Neural cell (in vitro differentiated cells): ENCODE measurements at regions not wholly inside any gene's neighbourhood (a gene's known extent, or its start where the extent isn't known, plus 50 kb on each side); places are given as distances from the start of the nearest gene placed in this dataset.

Experiments used
- EZH2 ChIP-seq: fragments of 200-600, 300-800 bp; shearing (Covaris generic), sonication (generic); IDR thresholded peaks from 2 replicates; pipeline ENCODE4 v1.6.1; 2014; ENCODE audit warnings: antibody characterized with exemption, low read length, borderline replicate concordance, mild to moderate bottlenecking; ENCODE audit not compliant: insufficient read depth, poor library complexity, severe bottlenecking
- POLR2AphosphoS5 ChIP-seq: IDR thresholded peaks from 2 replicates; pipeline ENCODE4 v1.6.1; 2012
- RAD21 ChIP-seq: fragments of 450-650 bp; conservative IDR thresholded peaks from 2 replicates; pipeline ENCODE4 v1.6.1; 2014; ENCODE audit warnings: antibody characterized with exemption, mild to moderate bottlenecking, moderate library complexity
- TAF1 ChIP-seq: IDR thresholded peaks from 2 replicates; pipeline ENCODE4 v1.6.1; 2012; ENCODE audit warnings: low read depth
- TF ChIP-seq, protein P1 (sequence below): IDR thresholded peaks from 2 replicates; pipeline ENCODE4 v1.6.1; 2012; ENCODE audit warnings: borderline replicate concordance
- TF ChIP-seq, protein P2 (sequence below): fragments of 450-650 bp; IDR thresholded peaks from 2 replicates; pipeline ENCODE4 v1.5.1; 2014; ENCODE audit warnings: antibody characterized with exemption, mild to moderate bottlenecking, moderate library complexity; ENCODE audit not compliant: poor library complexity, severe bottlenecking

DNA sequence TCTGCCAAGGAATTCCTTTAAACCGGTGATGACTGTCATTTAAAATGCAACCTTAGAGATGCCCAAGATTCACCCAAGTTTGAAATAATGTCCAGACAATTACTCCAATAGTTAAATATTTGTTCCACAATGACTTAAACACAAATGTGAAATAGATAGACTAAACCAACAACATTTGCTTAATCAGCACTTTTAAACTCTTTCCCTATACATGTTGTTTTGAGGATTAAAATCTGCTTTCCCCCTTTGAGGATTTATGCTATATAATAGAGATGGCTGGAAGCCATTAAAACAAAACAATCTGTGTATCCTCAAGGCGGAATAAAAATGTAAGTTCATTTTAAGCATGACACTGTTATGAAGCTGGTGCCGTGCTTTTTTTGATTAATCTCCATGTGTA, 297.8 kb upstream of the RSPO3 start:
- TF ChIP-seq, protein P1, sequence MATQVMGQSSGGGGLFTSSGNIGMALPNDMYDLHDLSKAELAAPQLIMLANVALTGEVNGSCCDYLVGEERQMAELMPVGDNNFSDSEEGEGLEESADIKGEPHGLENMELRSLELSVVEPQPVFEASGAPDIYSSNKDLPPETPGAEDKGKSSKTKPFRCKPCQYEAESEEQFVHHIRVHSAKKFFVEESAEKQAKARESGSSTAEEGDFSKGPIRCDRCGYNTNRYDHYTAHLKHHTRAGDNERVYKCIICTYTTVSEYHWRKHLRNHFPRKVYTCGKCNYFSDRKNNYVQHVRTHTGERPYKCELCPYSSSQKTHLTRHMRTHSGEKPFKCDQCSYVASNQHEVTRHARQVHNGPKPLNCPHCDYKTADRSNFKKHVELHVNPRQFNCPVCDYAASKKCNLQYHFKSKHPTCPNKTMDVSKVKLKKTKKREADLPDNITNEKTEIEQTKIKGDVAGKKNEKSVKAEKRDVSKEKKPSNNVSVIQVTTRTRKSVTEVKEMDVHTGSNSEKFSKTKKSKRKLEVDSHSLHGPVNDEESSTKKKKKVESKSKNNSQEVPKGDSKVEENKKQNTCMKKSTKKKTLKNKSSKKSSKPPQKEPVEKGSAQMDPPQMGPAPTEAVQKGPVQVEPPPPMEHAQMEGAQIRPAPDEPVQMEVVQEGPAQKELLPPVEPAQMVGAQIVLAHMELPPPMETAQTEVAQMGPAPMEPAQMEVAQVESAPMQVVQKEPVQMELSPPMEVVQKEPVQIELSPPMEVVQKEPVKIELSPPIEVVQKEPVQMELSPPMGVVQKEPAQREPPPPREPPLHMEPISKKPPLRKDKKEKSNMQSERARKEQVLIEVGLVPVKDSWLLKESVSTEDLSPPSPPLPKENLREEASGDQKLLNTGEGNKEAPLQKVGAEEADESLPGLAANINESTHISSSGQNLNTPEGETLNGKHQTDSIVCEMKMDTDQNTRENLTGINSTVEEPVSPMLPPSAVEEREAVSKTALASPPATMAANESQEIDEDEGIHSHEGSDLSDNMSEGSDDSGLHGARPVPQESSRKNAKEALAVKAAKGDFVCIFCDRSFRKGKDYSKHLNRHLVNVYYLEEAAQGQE = no peak
- TF ChIP-seq, protein P2, sequence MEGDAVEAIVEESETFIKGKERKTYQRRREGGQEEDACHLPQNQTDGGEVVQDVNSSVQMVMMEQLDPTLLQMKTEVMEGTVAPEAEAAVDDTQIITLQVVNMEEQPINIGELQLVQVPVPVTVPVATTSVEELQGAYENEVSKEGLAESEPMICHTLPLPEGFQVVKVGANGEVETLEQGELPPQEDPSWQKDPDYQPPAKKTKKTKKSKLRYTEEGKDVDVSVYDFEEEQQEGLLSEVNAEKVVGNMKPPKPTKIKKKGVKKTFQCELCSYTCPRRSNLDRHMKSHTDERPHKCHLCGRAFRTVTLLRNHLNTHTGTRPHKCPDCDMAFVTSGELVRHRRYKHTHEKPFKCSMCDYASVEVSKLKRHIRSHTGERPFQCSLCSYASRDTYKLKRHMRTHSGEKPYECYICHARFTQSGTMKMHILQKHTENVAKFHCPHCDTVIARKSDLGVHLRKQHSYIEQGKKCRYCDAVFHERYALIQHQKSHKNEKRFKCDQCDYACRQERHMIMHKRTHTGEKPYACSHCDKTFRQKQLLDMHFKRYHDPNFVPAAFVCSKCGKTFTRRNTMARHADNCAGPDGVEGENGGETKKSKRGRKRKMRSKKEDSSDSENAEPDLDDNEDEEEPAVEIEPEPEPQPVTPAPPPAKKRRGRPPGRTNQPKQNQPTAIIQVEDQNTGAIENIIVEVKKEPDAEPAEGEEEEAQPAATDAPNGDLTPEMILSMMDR = no peak
- TF ChIP-seq EZH2 (no peak), TAF1 (no peak), RAD21 (no peak), POLR2AphosphoS5 (no peak)
